Small intestine (tissue), 7 donors: ENCODE measurements at regions not wholly inside any gene's neighbourhood (a gene's known extent, or its start where the extent isn't known, plus 50 kb on each side); places are given as distances from the start of the nearest gene placed in this dataset.
A peak's percentile ranks its signal among the peaks of the same experiment; 100 is the strongest.
"Not testable (repeated sequence)": the region's sequence is repeated elsewhere in the genome, so short reads cannot be mapped to it uniquely, and the experiment has no call there.

Source experiments
- DNase-seq, 2 donors: peaks; one replicate each; pipeline versions ENCODE4 v3.0.0 to v3.0.0-alpha.2; 2013
- FAIRE-seq: peaks from 2 replicates; lab custom pipeline; 2012; peaks lifted over from hg19 to GRCh38; lab: Jason Lieb, UNC
- H3K27ac ChIP-seq, 3 donors: one replicate each; pipeline ENCODE4 v1.5.1; 2013; ENCODE audit warnings: low read length in 2 of 3, mild to moderate bottlenecking in 2 of 3, control low read depth in 1 of 3, inconsistent platforms in 1 of 3, low read depth in 1 of 3, moderate library complexity in 1 of 3
- H3K27me3 ChIP-seq, 3 donors: one replicate each; pipeline ENCODE4 v1.6.1; 2013; ENCODE audit warnings: low read length in 3 of 3, inconsistent platforms in 1 of 3; ENCODE audit not compliant: control insufficient read depth in 3 of 3, insufficient read depth in 3 of 3
- H3K36me3 ChIP-seq, 3 donors: one replicate each; pipeline ENCODE4 v1.6.1; 2013; ENCODE audit warnings: low read length in 3 of 3, inconsistent platforms in 1 of 3, low read depth in 1 of 3, mild to moderate bottlenecking in 1 of 3, moderate library complexity in 1 of 3; ENCODE audit not compliant: control insufficient read depth in 3 of 3, insufficient read depth in 2 of 3
- H3K4me1 ChIP-seq, 3 donors: one replicate each; pipeline ENCODE4 v1.6.1; 2013; ENCODE audit warnings: low read length in 2 of 3, inconsistent platforms in 1 of 3, low read depth in 1 of 3, mild to moderate bottlenecking in 1 of 3, moderate library complexity in 1 of 3; ENCODE audit not compliant: control insufficient read depth in 3 of 3, insufficient read depth in 2 of 3
- H3K4me3 ChIP-seq, 3 donors: one replicate each; pipeline ENCODE4 v1.5.1; 2013; ENCODE audit warnings: low read length in 3 of 3, control low read depth in 1 of 3, inconsistent platforms in 1 of 3, low read depth in 1 of 3, mild to moderate bottlenecking in 1 of 3, moderate library complexity in 1 of 3
- H3K9me3 ChIP-seq, 2 donors: one replicate each; pipeline ENCODE4 v1.6.1; 2013; ENCODE audit warnings: low read depth in 1 of 2, low read length in 1 of 2; ENCODE audit not compliant: control insufficient read depth in 2 of 2, insufficient read depth in 1 of 2
- WGBS, 3 donors: extraction: QIAGEN DNeasy Blood & Tissue Kit; methylation state at CpG; one replicate each; pipeline ENCODE4 v1.1.7; 2013; 5-methylcytosine and 5-hydroxymethylcytosine counted together
- donor health status: healthy with polysubstance abuse.
- donor health status: control.
- donor health status: control.
- donor health status: Bipolar disorder and iron deficiency.
- donor health status: healthy.

GRCh38 chr5:166117072-166118066 lies 2174.1 kb upstream of the WWC1 start:
- no peaks in the 10 kb centered on the region for H3K36me3 ChIP-seq
- no peaks in the 10 kb centered on the region for H3K4me1 ChIP-seq
- 61 to 82% (median 80%) methylated on average over 4 of the region's 4 CpGs for WGBS, 3 donors
- no peaks in the 10 kb centered on the region for H3K27me3 ChIP-seq
- DNase-seq (peak in 1 of 2 donors; percentile 30), FAIRE-seq (no peak)
- H3K4me3 ChIP-seq, result no peak overlapping the region
- H3K9me3 ChIP-seq, result no peaks in the 10 kb centered on the region
- H3K27ac ChIP-seq, result no peak overlapping the region

- H3K27me3 ChIP-seq, result no peaks in the 10 kb centered on the region
- H3K36me3 ChIP-seq, result no peaks in the 10 kb centered on the region
- 83 to 88% (median 83%) methylated on average over 2 of the region's 2 CpGs for WGBS, 3 donors
- H3K4me1 ChIP-seq, result no peaks in the 10 kb centered on the region
- H3K27ac ChIP-seq, result no peak overlapping the region
- no peak overlapping the region for H3K4me3 ChIP-seq
- H3K9me3 ChIP-seq, result no peaks in the 10 kb centered on the region
- DNase-seq, result no peak
- FAIRE-seq, result no peak
These were observed 2171.9 kb upstream of the WWC1 start for GRCh38 chr5:166119506-166119905.

GRCh38 chr5:166123717-166124116 lies 2167.7 kb upstream of the WWC1 start:
- no peaks in the 10 kb centered on the region for H3K27me3 ChIP-seq
- FAIRE-seq (no peak), DNase-seq (no peak)
- no peaks in the 10 kb centered on the region for H3K4me1 ChIP-seq
- H3K27ac ChIP-seq, result no peak overlapping the region
- H3K36me3 ChIP-seq, result no peaks in the 10 kb centered on the region
- no peak overlapping the region for H3K4me3 ChIP-seq
- 70 to 80% (median 79%) methylated on average over 4 of the region's 4 CpGs for WGBS, 3 donors
- no peaks in the 10 kb centered on the region for H3K9me3 ChIP-seq

DNA sequence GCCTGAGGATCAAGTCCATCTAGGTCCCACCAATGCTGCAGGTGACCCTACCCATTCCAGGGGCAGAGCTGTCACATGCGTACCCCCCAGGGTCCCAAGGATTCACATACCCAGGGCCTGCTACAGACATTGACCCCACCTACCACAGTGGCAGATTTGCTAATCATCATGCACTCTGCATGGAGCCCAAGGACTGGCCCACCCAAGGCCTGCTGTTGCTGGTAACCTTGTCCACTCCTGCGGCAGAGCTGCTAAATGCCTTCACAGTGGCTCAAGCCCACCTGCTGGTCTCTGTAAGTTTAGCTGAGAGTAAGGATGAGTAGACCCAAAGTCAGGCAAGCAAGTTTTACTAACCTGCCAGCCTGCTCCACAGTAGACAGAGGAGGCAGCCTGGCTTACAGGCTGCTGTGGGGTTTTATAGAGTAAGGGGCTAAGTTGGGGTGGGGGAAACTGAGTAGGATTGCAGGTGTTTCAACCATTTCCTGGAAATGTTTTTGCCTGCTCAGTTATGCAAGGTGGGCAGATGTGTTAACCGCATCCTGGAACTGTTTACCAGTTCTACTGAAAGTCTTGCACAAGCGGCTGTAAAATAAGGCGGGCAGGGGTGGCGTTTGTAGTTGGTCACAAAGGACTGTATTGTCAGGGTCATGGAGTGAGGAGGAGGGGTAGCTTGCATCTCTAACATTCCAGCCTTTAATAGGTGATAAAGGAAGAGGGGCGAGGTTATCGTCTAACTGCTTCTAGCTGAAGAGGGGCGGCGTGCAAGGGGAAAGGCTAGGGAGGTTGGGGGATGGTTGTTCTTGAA lies 2163.5 kb upstream of the WWC1 start:
- H3K4me3 ChIP-seq, result no peak overlapping the region
- H3K27ac ChIP-seq, result no peak overlapping the region
- no peaks in the 10 kb centered on the region for H3K27me3 ChIP-seq
- H3K9me3 ChIP-seq, result peaks cover 0 to 12% of the 10 kb centered on the region in 2 donors
- no peaks in the 10 kb centered on the region for H3K36me3 ChIP-seq
- H3K4me1 ChIP-seq, result no peaks in the 10 kb centered on the region
- WGBS, 3 donors, result 69 to 73% (median 71%) methylated on average over 10 of the region's 10 CpGs
- FAIRE-seq (no peak), DNase-seq (peak in 1 of 2 donors; percentile 43)

GRCh38 chr5:166145107-166145506 lies 2146.3 kb upstream of the WWC1 start:
- not testable (repeated sequence) for H3K27me3 ChIP-seq, DNase-seq, H3K4me3 ChIP-seq, H3K27ac ChIP-seq, H3K4me1 ChIP-seq, H3K9me3 ChIP-seq, FAIRE-seq, H3K36me3 ChIP-seq
- 82 to 84% (median 84%) methylated on average over 7 to 14 of the region's 17 CpGs for WGBS, 3 donors

DNA sequence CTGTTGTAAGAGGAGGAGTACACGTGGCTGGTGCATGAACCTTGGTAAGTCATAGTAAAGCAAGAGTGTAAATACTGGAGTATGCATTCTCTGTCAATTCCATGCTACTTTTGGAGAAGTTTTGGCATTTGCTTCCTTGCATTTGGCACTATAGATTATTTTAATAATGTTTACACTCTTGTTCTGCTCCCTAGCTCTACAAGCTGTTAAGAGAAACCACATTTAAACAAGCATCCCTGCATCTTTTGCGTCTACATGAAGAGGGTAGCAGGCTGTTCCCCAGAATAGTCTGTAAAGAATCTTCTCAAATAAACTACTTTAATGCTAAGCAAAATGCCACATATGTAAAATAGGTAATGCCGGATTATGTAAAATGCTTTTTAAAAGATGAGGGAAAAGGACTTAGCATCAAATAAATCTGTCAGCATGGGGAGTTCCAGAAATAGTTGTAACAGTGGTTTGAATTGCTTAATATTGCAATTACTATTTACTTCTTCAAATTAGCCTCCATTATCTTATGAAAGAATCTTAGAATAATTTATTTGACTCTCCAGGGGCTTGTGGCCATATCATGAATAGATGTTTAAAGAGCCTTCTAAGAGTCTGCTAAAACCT lies 2127.3 kb upstream of the WWC1 start:
- WGBS, 3 donors, result 43 to 60% (median 58%) methylated on average over 3 of the region's 3 CpGs
- Histone ChIP-seq H3K36me3 (no peaks in the 10 kb centered on the region), H3K4me1 (no peaks in the 10 kb centered on the region), H3K4me3 (no peak overlapping the region), H3K27ac (no peak overlapping the region), H3K9me3 (no peaks in the 10 kb centered on the region), H3K27me3 (no peaks in the 10 kb centered on the region)
- DNase-seq, result no peak
- FAIRE-seq, result no peak

GRCh38 chr5:166165596-166165995 lies 2125.8 kb upstream of the WWC1 start:
- FAIRE-seq (no peak), DNase-seq (peak in 1 of 2 donors; percentile 46)
- H3K27ac ChIP-seq, result no peak overlapping the region

GRCh38 chr5:166166071-166166470 lies 2125.4 kb upstream of the WWC1 start:
- Histone ChIP-seq H3K36me3 (no peaks in the 10 kb centered on the region), H3K9me3 (no peaks in the 10 kb centered on the region), H3K27ac (no peak overlapping the region), H3K4me1 (no peaks in the 10 kb centered on the region), H3K4me3 (no peak overlapping the region), H3K27me3 (no peaks in the 10 kb centered on the region)
- 48 to 56% (median 50%) methylated on average over 5 of the region's 5 CpGs for WGBS, 3 donors
- FAIRE-seq, result no peak
- no peak for DNase-seq

More at GRCh38 chr5:166165596-166165995, 2125.8 kb upstream of the WWC1 start:
- H3K4me3 ChIP-seq, result no peak overlapping the region
- no peaks in the 10 kb centered on the region for H3K36me3 ChIP-seq
- H3K27me3 ChIP-seq, result no peaks in the 10 kb centered on the region
- no peaks in the 10 kb centered on the region for H3K9me3 ChIP-seq
- 20 to 34% (median 25%) methylated on average over 4 of the region's 4 CpGs for WGBS, 3 donors
- H3K4me1 ChIP-seq, result no peaks in the 10 kb centered on the region
